Endothelial cell of umbilical vein (primary cell): ENCODE measurements at regions not wholly inside any gene's neighbourhood (a gene's known extent, or its start where the extent isn't known, plus 50 kb on each side); places are given as distances from the start of the nearest gene placed in this dataset.

Experiments used
- BruUV-seq: library from RNA; stranded (reverse); fragments of 400-500 nt; replicated peaks from 2 replicates; lab custom pipeline; 2021; lab: Mats Ljungman, UMichigan
- CTCF ChIA-PET: fragments of 300-600, 350-600 bp; sonication (Branson Sonifier 250); formaldehyde crosslinking; loops from one replicate; lab custom pipeline; 2021; ENCODE audit warnings: antibody characterized with exemption, inconsistent platforms; lab: Charles Lee
- POLR2A ChIA-PET: fragments of 300-600, 350-600 bp; sonication (Branson Sonifier 250); formaldehyde crosslinking; loops from one replicate; lab custom pipeline; 2021; ENCODE audit warnings: antibody characterized with exemption, inconsistent platforms; lab: Charles Lee
- DNase-seq: peaks from one replicate; pipeline ENCODE4 v3.0.0-alpha.2; 2011; ENCODE audit warnings: low read depth, low spot score
- FAIRE-seq: peaks from 2 replicates; lab custom pipeline; 2011; peaks lifted over from hg19 to GRCh38; lab: Jason Lieb, UNC
- H2AFZ ChIP-seq: 2 replicates; pipeline ENCODE4 v1.6.0; 2012; ENCODE audit warnings: low read depth, low read length, control low read depth, inconsistent platforms
- H3K27ac ChIP-seq: 2 replicates; pipeline ENCODE4 v1.5.1; 2011; ENCODE audit warnings: low read depth, mild to moderate bottlenecking, control low read depth, low read length, moderate library complexity; ENCODE audit not compliant: insufficient read depth
- H3K27me3 ChIP-seq, 2 experiments: 2 replicates each; pipeline versions ENCODE4 v1.6.0 to v1.6.1; 2011; ENCODE audit warnings: low read length in 2 of 2, mixed read lengths in 1 of 2; ENCODE audit not compliant: control insufficient read depth in 2 of 2, insufficient read depth in 2 of 2
- H3K36me3 ChIP-seq, 2 experiments: 2 replicates in 1 of 2; 3 replicates in 1 of 2; pipeline ENCODE4 v1.5.1; 2011; ENCODE audit warnings: low read length in 2 of 2, mild to moderate bottlenecking in 1 of 2, moderate library complexity in 1 of 2; ENCODE audit not compliant: control insufficient read depth in 2 of 2, insufficient read depth in 2 of 2; ENCODE audit errors: extremely low read depth in 1 of 2
- H3K4me1 ChIP-seq: 3 replicates; pipeline ENCODE4 v1.5.1; 2011; ENCODE audit warnings: mild to moderate bottlenecking, low read length; ENCODE audit not compliant: control insufficient read depth, insufficient read depth; ENCODE audit errors: extremely low read depth
- H3K4me2 ChIP-seq: 2 replicates; pipeline ENCODE4 v1.6.1; 2011; ENCODE audit warnings: low read length, control low read depth, mixed read lengths; ENCODE audit not compliant: insufficient read depth
- H3K4me3 ChIP-seq, 3 experiments: fragments of 200-600 bp in 1 of 3; sonication (generic), shearing (Covaris generic) in 1 of 3; replicated peaks in 1 of 3; 2 replicates each; pipeline ENCODE4 v1.5.1; 2011 to 2016; ENCODE audit warnings: control low read depth in 3 of 3, low read length in 3 of 3, mild to moderate bottlenecking in 2 of 3, inconsistent platforms in 1 of 3, low read depth in 1 of 3, moderate library complexity in 1 of 3; ENCODE audit not compliant: insufficient read depth in 1 of 3
- H3K79me2 ChIP-seq: 2 replicates; pipeline ENCODE4 v1.6.0; 2012; ENCODE audit warnings: low read length, inconsistent platforms; ENCODE audit not compliant: control insufficient read depth, insufficient read depth
- H3K9ac ChIP-seq: replicated peaks from 2 replicates; pipeline ENCODE3; 2011; ENCODE audit warnings: low read length, control low read depth; ENCODE audit not compliant: insufficient read depth; ENCODE audit errors: extremely low read depth
- H3K9me1 ChIP-seq: replicated peaks from 3 replicates; pipeline ENCODE4 v1.6.0; 2011; ENCODE audit warnings: mild to moderate bottlenecking, low read length; ENCODE audit not compliant: control insufficient read depth, insufficient read depth; ENCODE audit errors: extremely low read depth
- H3K9me3 ChIP-seq: replicated peaks from 2 replicates; pipeline ENCODE4 v1.5.1; 2012; ENCODE audit warnings: low read length, inconsistent platforms; ENCODE audit not compliant: control insufficient read depth, insufficient read depth
- H4K20me1 ChIP-seq: replicated peaks from 2 replicates; pipeline ENCODE3; 2011; ENCODE audit warnings: mild to moderate bottlenecking, low read length; ENCODE audit not compliant: control insufficient read depth, insufficient read depth; ENCODE audit errors: extremely low read depth
- CTCF ChIP-seq, 2 donors: IDR thresholded peaks; 1 replicate in 1 of 2; 2 replicates in 1 of 2; pipeline ENCODE4 v1.5.1; 2011; ENCODE audit warnings: low read length in 2 of 2, mild to moderate bottlenecking in 2 of 2, moderate library complexity in 2 of 2, control low read depth in 1 of 2, inconsistent platforms in 1 of 2, low read depth in 1 of 2; ENCODE audit not compliant: insufficient read depth in 1 of 2; ENCODE audit errors: extremely low read depth in 1 of 2
- EZH2 ChIP-seq: IDR thresholded peaks from 2 replicates; pipeline ENCODE4 v1.6.1; 2012; ENCODE audit warnings: borderline replicate concordance, low read depth, mild to moderate bottlenecking, moderate library complexity, low read length, inconsistent platforms; ENCODE audit not compliant: severe bottlenecking
- FOS ChIP-seq: IDR thresholded peaks from 2 replicates; pipeline ENCODE4 v1.6.1; 2011; ENCODE audit warnings: mild to moderate bottlenecking, low read length, moderate library complexity, borderline replicate concordance; ENCODE audit not compliant: insufficient read depth
- GATA2 ChIP-seq: IDR thresholded peaks from 2 replicates; pipeline ENCODE4 v1.7.0; 2011; ENCODE audit warnings: low read depth, mild to moderate bottlenecking, moderate library complexity, mixed read lengths, low read length; ENCODE audit not compliant: insufficient read length, insufficient read depth
- JUN ChIP-seq: IDR thresholded peaks from 2 replicates; pipeline ENCODE4 v1.6.1; 2011; ENCODE audit warnings: borderline replicate concordance, low read depth; ENCODE audit not compliant: insufficient read length, insufficient read depth
- MYC ChIP-seq: IDR thresholded peaks from one replicate; pipeline ENCODE4 v1.6.1; 2011; ENCODE audit warnings: mild to moderate bottlenecking, low read depth, low read length
- POLR2A ChIP-seq: IDR thresholded peaks from 2 replicates; pipeline ENCODE4 v1.6.1; 2012; ENCODE audit warnings: low read depth, mild to moderate bottlenecking, control low read depth, low read length
- POLR2AphosphoS5 ChIP-seq: IDR thresholded peaks from 2 replicates; pipeline ENCODE4 v1.6.1; 2012; ENCODE audit warnings: low read depth, mild to moderate bottlenecking, control low read depth, low read length, moderate library complexity; ENCODE audit not compliant: insufficient read depth
- dilution Hi-C: fragments of 300-500 bp; cut with MboI; formaldehyde crosslinking; loops from one replicate; pipeline ENCODE4 v1.15.0; 2019; ENCODE audit warnings: low sequenced_read_pairs; ENCODE audit not compliant: extremely low pct_ligation_motif_present
- intact Hi-C: fragments of 100-400 bp; cut with micrococcal nuclease; formaldehyde crosslinking; loops from one replicate; pipeline ENCODE4 v1.10.0; 2022
- TF ChIP-seq, protein P1 (sequence below): IDR thresholded peaks from 2 replicates; pipeline ENCODE4 v1.6.1; 2011; ENCODE audit not compliant: insufficient read depth, insufficient read length

DNA sequence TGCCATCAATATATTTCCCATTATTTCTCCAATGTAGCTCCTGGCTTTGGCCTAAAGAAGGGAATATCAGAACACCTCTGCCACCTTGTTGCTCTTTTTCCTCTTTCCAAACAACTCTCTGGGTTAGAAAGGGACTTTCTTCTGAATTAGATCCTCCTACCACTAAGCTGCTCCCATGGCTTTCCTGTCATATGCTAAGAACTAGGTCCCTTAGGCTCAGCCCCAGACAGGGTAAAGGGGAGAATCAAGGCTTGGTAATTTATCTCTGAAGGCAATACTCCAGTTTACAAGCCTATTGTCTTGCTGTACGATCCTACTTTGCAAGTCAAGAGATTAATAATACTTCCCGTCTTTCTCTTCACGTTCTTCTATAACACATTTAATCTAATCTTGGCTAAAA is 373.2 kb upstream of the DAB1 start:
- Histone ChIP-seq H3K79me2 (no peaks in the 10 kb centered on the region), H3K4me1 (no peaks in the 10 kb centered on the region), H2AFZ (no peak overlapping the region), H3K36me3 (no peaks in the 10 kb centered on the region), H3K9ac (no peak overlapping the region), H3K9me3 (peaks cover 3% of the 10 kb centered on the region), H3K4me3 (no peak overlapping the region), H3K27ac (no peak overlapping the region), H4K20me1 (no peaks in the 10 kb centered on the region), H3K4me2 (no peak overlapping the region), H3K9me1 (no peaks in the 10 kb centered on the region), H3K27me3 (no peaks in the 10 kb centered on the region)
- dilution Hi-C loops, result no loop called here
- intact Hi-C loops, result no loop called here
- TF ChIP-seq EZH2 (no peak), POLR2A (no peak), CTCF (IDR thresholded peaks at IDR 0.05; ENCODE audit: extremely low read depth in 1 of 2, insufficient read depth in 1 of 2, low read depth in 1 of 2, low read length in 2 of 2) (no peak), MYC (no peak), GATA2 (no peak), POLR2AphosphoS5 (no peak), FOS (no peak), JUN (no peak)
- TF ChIP-seq, protein P1, sequence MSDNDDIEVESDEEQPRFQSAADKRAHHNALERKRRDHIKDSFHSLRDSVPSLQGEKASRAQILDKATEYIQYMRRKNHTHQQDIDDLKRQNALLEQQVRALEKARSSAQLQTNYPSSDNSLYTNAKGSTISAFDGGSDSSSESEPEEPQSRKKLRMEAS, result no peak
- DNase-seq (no peak), FAIRE-seq (no peak)
- CTCF ChIA-PET, result no interaction called here
- no TSS peak for BruUV-seq
- POLR2A ChIA-PET, result no interaction called here
